IPS-NIHi7 (cell line): ENCODE measurements at regions not wholly inside any gene's neighbourhood (a gene's known extent, or its start where the extent isn't known, plus 50 kb on each side); places are given as distances from the start of the nearest gene placed in this dataset.
A peak's percentile ranks its signal among the peaks of the same experiment; 100 is the strongest.

Experiments used
- DNase-seq: peaks from one replicate; pipeline ENCODE4 v3.0.0; 2012; ENCODE audit warnings: mixed read lengths; ENCODE audit errors: extremely low spot score

- no peak for DNase-seq
Measured at GRCh38 chr10:3016016-3016415, 51.3 kb upstream of the PFKP start.

GRCh38 chr10:3014968-3015367, 52.4 kb upstream of the PFKP start:
- no peak for DNase-seq

GRCh38 chr10:3012223-3012622, 55.1 kb upstream of the PFKP start:
- DNase-seq: no peak

- no peak for DNase-seq
Measured at GRCh38 chr10:3010816-3011460, 56.4 kb upstream of the PFKP start.

GRCh38 chr10:3010334-3010733, 57.0 kb upstream of the PFKP start:
- DNase-seq: no peak

GRCh38 chr10:3009341-3009740, 58.0 kb upstream of the PFKP start:
- DNase-seq: no peak

GRCh38 chr10:3008518-3009195, 58.7 kb upstream of the PFKP start:
- no peak for DNase-seq

GRCh38 chr10:3006607-3007006, 60.7 kb upstream of the PFKP start:
- DNase-seq: no peak

- no peak for DNase-seq
Measured at GRCh38 chr10:3006093-3006492, 61.3 kb upstream of the PFKP start.

GRCh38 chr10:3002304-3002703, 65.0 kb upstream of the PFKP start:
- DNase-seq: no peak

- no peak for DNase-seq
Measured at GRCh38 chr10:3000048-3000447, 67.3 kb upstream of the PFKP start.

GRCh38 chr10:2994221-2994961, 73.0 kb upstream of the PFKP start:
- no peak for DNase-seq

GRCh38 chr10:2993636-2994035, 73.7 kb upstream of the PFKP start:
- DNase-seq: no peak

- DNase-seq: peak; percentile 36
Measured at GRCh38 chr10:2992401-2993198, 74.7 kb upstream of the PFKP start.

GRCh38 chr10:2990764-2991163, 76.6 kb upstream of the PFKP start:
- DNase-seq: no peak

GRCh38 chr10:2989292-2989947, 77.9 kb upstream of the PFKP start:
- DNase-seq: no peak

GRCh38 chr10:2987185-2987768, 80.1 kb upstream of the PFKP start:
- no peak for DNase-seq

- no peak for DNase-seq
Measured at GRCh38 chr10:2986391-2986801, 81.0 kb upstream of the PFKP start.

- DNase-seq: peak; percentile 62
Measured at GRCh38 chr10:2985729-2986232, 81.6 kb upstream of the PFKP start.

GRCh38 chr10:2984682-2985081, 82.7 kb upstream of the PFKP start:
- no peak for DNase-seq

GRCh38 chr10:2982146-2982545, 85.2 kb upstream of the PFKP start:
- no peak for DNase-seq
